A673 (cell line): ENCODE measurements at regions not wholly inside any gene's neighbourhood (a gene's known extent, or its start where the extent isn't known, plus 50 kb on each side); places are given as distances from the start of the nearest gene placed in this dataset.
A peak's percentile ranks its signal among the peaks of the same experiment; 100 is the strongest.

Experiments
- BruUV-seq: library from RNA; stranded (reverse); fragments of 400-500 nt; replicated peaks from 2 replicates; lab custom pipeline; 2021; lab: Mats Ljungman, UMichigan
- CTCF ChIA-PET: fragments of 300-600 bp; sonication (Branson Sonifier 250); formaldehyde crosslinking; loops from one replicate; lab custom pipeline; 2022; ENCODE audit warnings: antibody characterized with exemption; lab: Charles Lee
- POLR2A ChIA-PET: fragments of 300-600 bp; sonication (Branson Sonifier 250); formaldehyde crosslinking; loops from one replicate; lab custom pipeline; 2022; ENCODE audit warnings: antibody characterized with exemption; ENCODE audit not compliant: low non-redundant PET; lab: Charles Lee
- DNase-seq: peaks from one replicate; pipeline ENCODE4 v3.0.0-alpha.2; 2015; ENCODE audit warnings: low spot score
- H3K27ac ChIP-seq: fragments of 200-600 bp; sonication (generic); 2 replicates; pipeline ENCODE4 v1.5.1; 2016; ENCODE audit warnings: mixed run types, low read depth, mild to moderate bottlenecking, mixed read lengths, antibody characterized with exemption, low read length; ENCODE audit not compliant: poor library complexity, severe bottlenecking
- H3K27me3 ChIP-seq: fragments of 200-600 bp; sonication (generic); replicated peaks from 2 replicates; pipeline ENCODE4 v1.6.1; 2017; ENCODE audit warnings: mixed run types, low read depth, mild to moderate bottlenecking, mixed read lengths, antibody characterized with exemption, low read length; ENCODE audit not compliant: insufficient read depth, poor library complexity
- H3K36me3 ChIP-seq: fragments of 200-600 bp; sonication (generic); 2 replicates; pipeline ENCODE4 v1.6.1; 2016; ENCODE audit warnings: mixed run types, mild to moderate bottlenecking, mixed read lengths, antibody characterized with exemption, low read length; ENCODE audit not compliant: insufficient read depth, poor library complexity, severe bottlenecking
- H3K4me1 ChIP-seq: fragments of 200-600 bp; sonication (generic); 2 replicates; pipeline ENCODE4 v1.6.1; 2017; ENCODE audit warnings: mixed run types, mild to moderate bottlenecking, mixed read lengths, antibody characterized with exemption, low read length; ENCODE audit not compliant: insufficient read depth, poor library complexity, severe bottlenecking
- H3K4me3 ChIP-seq: fragments of 200-600 bp; sonication (generic); 2 replicates; pipeline ENCODE4 v1.5.1; 2016; ENCODE audit warnings: low read depth, mixed run types, mild to moderate bottlenecking, mixed read lengths, low read length; ENCODE audit not compliant: poor library complexity, severe bottlenecking
- H3K9me3 ChIP-seq: fragments of 200-600 bp; sonication (generic); 2 replicates; pipeline ENCODE4 v1.6.1; 2016; ENCODE audit warnings: mixed run types, low read depth, mild to moderate bottlenecking, mixed read lengths, antibody characterized with exemption, low read length; ENCODE audit not compliant: poor library complexity, severe bottlenecking
- CTCF ChIP-seq: fragments of 300-800, 200-600 bp; sonication (generic); conservative IDR thresholded peaks from 2 replicates; pipeline ENCODE4 v1.5.1; 2017; ENCODE audit warnings: low read depth, mild to moderate bottlenecking, antibody characterized with exemption, low read length, moderate library complexity, mixed read lengths
- EZH2 ChIP-seq: fragments of 200-600 bp; sonication (generic); IDR thresholded peaks from 2 replicates; pipeline ENCODE4 v1.6.1; 2017; ENCODE audit warnings: borderline replicate concordance, low read depth, mild to moderate bottlenecking, mixed read lengths, antibody characterized with exemption, low read length; ENCODE audit not compliant: poor library complexity, severe bottlenecking
- intact Hi-C: fragments of 100-400 bp; cut with micrococcal nuclease; formaldehyde crosslinking; loops from one replicate; pipeline ENCODE4 v1.10.0; 2022; ENCODE audit not compliant: unreplicated experiment

DNA sequence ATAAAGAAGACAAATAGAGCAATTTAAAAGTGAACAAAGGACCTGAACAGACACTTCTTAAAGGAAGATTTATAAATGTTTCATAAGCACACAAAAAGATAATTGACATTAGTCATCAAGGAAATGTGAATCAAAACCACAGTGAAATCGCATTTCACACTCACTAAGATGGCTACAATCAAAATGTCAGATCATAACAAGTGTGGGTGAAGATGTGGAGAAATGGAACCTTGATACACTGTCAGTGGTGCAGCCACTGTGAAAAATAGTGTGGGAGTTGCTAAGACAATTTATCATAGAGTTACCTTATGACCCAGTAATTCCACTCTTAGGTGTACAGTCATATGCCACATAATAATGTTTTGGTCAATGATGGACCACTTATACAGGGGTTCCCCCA lies 54.5 kb upstream of the HTR4 start:
- no peak for TF ChIP-seq CTCF
- no peak for TF ChIP-seq EZH2
- Histone ChIP-seq H3K4me1 (no peaks in the 10 kb centered on the region), H3K9me3 (no peaks in the 10 kb centered on the region), H3K4me3 (no peak overlapping the region), H3K27me3 (peaks cover 26% of the 10 kb centered on the region), H3K27ac (no peak overlapping the region), H3K36me3 (no peaks in the 10 kb centered on the region)
- CTCF ChIA-PET, result no interaction called here
- no TSS peak for BruUV-seq
- DNase-seq, result peak; percentile 55
- intact Hi-C loops, result no loop called here
- POLR2A ChIA-PET, result no interaction called here

DNA sequence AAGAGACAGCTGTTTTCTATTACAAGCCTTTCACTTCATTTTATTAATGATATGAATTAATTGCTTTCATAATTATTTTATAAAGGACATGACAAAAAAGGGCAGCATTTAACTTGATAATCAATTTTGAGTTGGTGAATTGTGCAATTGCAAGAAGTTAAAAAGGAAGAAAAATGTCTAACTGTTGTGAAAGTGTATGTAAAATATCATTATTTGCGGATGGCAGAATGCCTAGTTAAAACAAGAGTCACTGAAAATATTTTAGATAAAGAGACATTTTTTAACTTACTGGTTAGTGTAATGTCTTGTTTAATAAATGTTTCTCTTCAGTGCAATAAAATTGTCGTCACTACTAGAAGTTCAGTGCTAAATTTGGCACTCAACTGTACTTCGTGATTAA lies 57.6 kb upstream of the HTR4 start:
- H3K27me3 ChIP-seq, result peaks cover 50% of the 10 kb centered on the region
- POLR2A ChIA-PET, result no interaction called here
- BruUV-seq, result no TSS peak
- intact Hi-C loops, result no loop called here
- TF ChIP-seq EZH2, result no peak
- no peak for TF ChIP-seq CTCF
- H3K27ac ChIP-seq, result no peak overlapping the region
- H3K36me3 ChIP-seq, result no peaks in the 10 kb centered on the region
- DNase-seq, result no peak
- H3K9me3 ChIP-seq, result no peaks in the 10 kb centered on the region
- CTCF ChIA-PET, result interaction anchor here (1.1 kb wide), 1 partner anchor 19 kb away, joined by 4 read pairs; no protein-coding TSS in a partner anchor
- H3K4me3 ChIP-seq, result no peak overlapping the region
- no peaks in the 10 kb centered on the region for H3K4me1 ChIP-seq

GRCh38 chr5:148713735-148714508 lies 59.6 kb upstream of the HTR4 start:
- Histone ChIP-seq H3K9me3 (no peaks in the 10 kb centered on the region), H3K4me3 (no peak overlapping the region), H3K4me1 (no peaks in the 10 kb centered on the region), H3K27ac (no peak overlapping the region), H3K27me3 (peaks cover 65% of the 10 kb centered on the region), H3K36me3 (no peaks in the 10 kb centered on the region)
- ChIA-PET CTCF (interaction anchor here (0.6 kb wide), 1 partner anchor 409 kb away, joined by 4 read pairs; no protein-coding TSS in a partner anchor), POLR2A (no interaction called here)
- intact Hi-C loops, result no loop called here
- BruUV-seq, result no TSS peak
- TF ChIP-seq EZH2 (no peak), CTCF (no peak)
- no peak for DNase-seq
